ENCODE measurements at regions not wholly inside any gene's neighbourhood (a gene's known extent, or its start where the extent isn't known, plus 50 kb on each side); places are given as distances from the start of the nearest gene placed in this dataset.

GRCh38 chr16:13587181-13587580 lies 332.8 kb upstream of the ERCC4 start:
- TF ChIP-seq, protein P1, sequence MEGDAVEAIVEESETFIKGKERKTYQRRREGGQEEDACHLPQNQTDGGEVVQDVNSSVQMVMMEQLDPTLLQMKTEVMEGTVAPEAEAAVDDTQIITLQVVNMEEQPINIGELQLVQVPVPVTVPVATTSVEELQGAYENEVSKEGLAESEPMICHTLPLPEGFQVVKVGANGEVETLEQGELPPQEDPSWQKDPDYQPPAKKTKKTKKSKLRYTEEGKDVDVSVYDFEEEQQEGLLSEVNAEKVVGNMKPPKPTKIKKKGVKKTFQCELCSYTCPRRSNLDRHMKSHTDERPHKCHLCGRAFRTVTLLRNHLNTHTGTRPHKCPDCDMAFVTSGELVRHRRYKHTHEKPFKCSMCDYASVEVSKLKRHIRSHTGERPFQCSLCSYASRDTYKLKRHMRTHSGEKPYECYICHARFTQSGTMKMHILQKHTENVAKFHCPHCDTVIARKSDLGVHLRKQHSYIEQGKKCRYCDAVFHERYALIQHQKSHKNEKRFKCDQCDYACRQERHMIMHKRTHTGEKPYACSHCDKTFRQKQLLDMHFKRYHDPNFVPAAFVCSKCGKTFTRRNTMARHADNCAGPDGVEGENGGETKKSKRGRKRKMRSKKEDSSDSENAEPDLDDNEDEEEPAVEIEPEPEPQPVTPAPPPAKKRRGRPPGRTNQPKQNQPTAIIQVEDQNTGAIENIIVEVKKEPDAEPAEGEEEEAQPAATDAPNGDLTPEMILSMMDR (conservative IDR thresholded peaks at IDR 0.05; ENCODE audit: low read depth, low read length), result no peak
- TF ChIP-seq, protein P2, sequence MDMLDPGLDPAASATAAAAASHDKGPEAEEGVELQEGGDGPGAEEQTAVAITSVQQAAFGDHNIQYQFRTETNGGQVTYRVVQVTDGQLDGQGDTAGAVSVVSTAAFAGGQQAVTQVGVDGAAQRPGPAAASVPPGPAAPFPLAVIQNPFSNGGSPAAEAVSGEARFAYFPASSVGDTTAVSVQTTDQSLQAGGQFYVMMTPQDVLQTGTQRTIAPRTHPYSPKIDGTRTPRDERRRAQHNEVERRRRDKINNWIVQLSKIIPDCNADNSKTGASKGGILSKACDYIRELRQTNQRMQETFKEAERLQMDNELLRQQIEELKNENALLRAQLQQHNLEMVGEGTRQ (IDR thresholded peaks at IDR 0.05; ENCODE audit: low read depth, low read length), result no peak
- no peak for TF ChIP-seq FOS (IDR thresholded peaks at IDR 0.05; ENCODE audit: low read depth, low read length)
- TF ChIP-seq POLR2A (IDR thresholded peaks at IDR 0.05; ENCODE audit: low read depth, low read length), result no peak
- TF ChIP-seq SMC3 (IDR thresholded peaks at IDR 0.05; ENCODE audit: low read depth, low read length), result no peak
- no peak for TF ChIP-seq MXI1 (IDR thresholded peaks at IDR 0.05; ENCODE audit: borderline replicate concordance, low read depth, low read length)
- no peak for TF ChIP-seq RAD21 (IDR thresholded peaks at IDR 0.05; ENCODE audit: low read length)
- TF ChIP-seq CEBPB (IDR thresholded peaks at IDR 0.05; ENCODE audit: low read depth, low read length), result no peak
- TF ChIP-seq, protein P3, sequence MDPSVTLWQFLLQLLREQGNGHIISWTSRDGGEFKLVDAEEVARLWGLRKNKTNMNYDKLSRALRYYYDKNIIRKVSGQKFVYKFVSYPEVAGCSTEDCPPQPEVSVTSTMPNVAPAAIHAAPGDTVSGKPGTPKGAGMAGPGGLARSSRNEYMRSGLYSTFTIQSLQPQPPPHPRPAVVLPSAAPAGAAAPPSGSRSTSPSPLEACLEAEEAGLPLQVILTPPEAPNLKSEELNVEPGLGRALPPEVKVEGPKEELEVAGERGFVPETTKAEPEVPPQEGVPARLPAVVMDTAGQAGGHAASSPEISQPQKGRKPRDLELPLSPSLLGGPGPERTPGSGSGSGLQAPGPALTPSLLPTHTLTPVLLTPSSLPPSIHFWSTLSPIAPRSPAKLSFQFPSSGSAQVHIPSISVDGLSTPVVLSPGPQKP (IDR thresholded peaks at IDR 0.05; ENCODE audit: borderline replicate concordance, low read depth, low read length), result no peak
- TF ChIP-seq RCOR1 (IDR thresholded peaks at IDR 0.05; ENCODE audit: insufficient replicate concordance, low read length), result no peak
- TF ChIP-seq BHLHE40 (IDR thresholded peaks at IDR 0.05; ENCODE audit: low read depth, low read length), result no peak
- no peak for TF ChIP-seq RFX5 (IDR thresholded peaks at IDR 0.05; ENCODE audit: low read depth, low read length)
- TF ChIP-seq NFE2L2 (IDR thresholded peaks at IDR 0.05; ENCODE audit: low read depth, low read length), result no peak

Measured in IMR-90 (cell line).